Colonic mucosa (tissue), 4 donors: ENCODE measurements at regions not wholly inside any gene's neighbourhood (a gene's known extent, or its start where the extent isn't known, plus 50 kb on each side); places are given as distances from the start of the nearest gene placed in this dataset.

Source experiments
- DNase-seq: peaks from one replicate; pipeline ENCODE4 v3.0.0-alpha.2; 2020
- H3K27ac ChIP-seq: fragments of 200-600 bp; one replicate; pipeline ENCODE4 v1.8.0; 2021
- H3K27me3 ChIP-seq: fragments of 200-600 bp; one replicate; pipeline ENCODE4 v1.8.0; 2021
- H3K36me3 ChIP-seq: fragments of 200-600 bp; one replicate; pipeline ENCODE4 v1.8.0; 2021
- H3K4me1 ChIP-seq: fragments of 200-600 bp; one replicate; pipeline ENCODE4 v1.8.0; 2021; ENCODE audit warnings: mild to moderate bottlenecking
- H3K4me3 ChIP-seq: fragments of 200-600 bp; one replicate; pipeline ENCODE4 v1.8.0; 2021
- H3K9ac ChIP-seq, 2 donors: one replicate each; pipeline ENCODE4 v1.7.0; 2013; ENCODE audit warnings: control low read depth in 2 of 2, low read depth in 2 of 2, low read length in 2 of 2
- H3K9me3 ChIP-seq: fragments of 200-600 bp; one replicate; pipeline ENCODE4 v1.8.0; 2021
- CTCF ChIP-seq: fragments of 200-600 bp; IDR thresholded peaks from one replicate; pipeline ENCODE4 v1.8.0; 2022; ENCODE audit warnings: antibody characterized with exemption, mild to moderate bottlenecking
- intact Hi-C: fragments of 100-400 bp; cut with DNase I; formaldehyde crosslinking; loops from one replicate; pipeline ENCODE4 v1.14.1; 2022
- donor health status: healthy.
- donor health status: DM: no; HTN: no; CAD: no.
- donor health status: DM: no; HTN: no; CAD: no.

GRCh38 chr2:8488001-8488738, 193.7 kb upstream of the ID2 start:
- no peaks in the 10 kb centered on the region for H3K27me3 ChIP-seq
- peak overlapping the region in 1 of 2 donors; percentile 30 for H3K9ac ChIP-seq
- no peak overlapping the region for H3K4me3 ChIP-seq
- H3K36me3 ChIP-seq, result no peaks in the 10 kb centered on the region
- intact Hi-C loops, result no loop called here
- no peak for DNase-seq
- TF ChIP-seq CTCF, result no peak
- H3K9me3 ChIP-seq, result no peaks in the 10 kb centered on the region
- H3K27ac ChIP-seq, result no peak overlapping the region
- no peaks in the 10 kb centered on the region for H3K4me1 ChIP-seq

- H3K4me3 ChIP-seq, result no peak overlapping the region
- peaks cover 4% of the 10 kb centered on the region for H3K4me1 ChIP-seq
- H3K36me3 ChIP-seq, result no peaks in the 10 kb centered on the region
- intact Hi-C loops, result no loop called here
- no peaks in the 10 kb centered on the region for H3K27me3 ChIP-seq
- H3K27ac ChIP-seq, result no peak overlapping the region
- DNase-seq, result no peak
- H3K9ac ChIP-seq, result no peak overlapping the region
- TF ChIP-seq CTCF, result no peak
- no peaks in the 10 kb centered on the region for H3K9me3 ChIP-seq
Observed at GRCh38 chr2:8489221-8489620, 192.6 kb upstream of the ID2 start.

- Histone ChIP-seq H3K27me3 (no peaks in the 10 kb centered on the region), H3K9ac (no peak overlapping the region), H3K4me3 (no peak overlapping the region), H3K4me1 (peaks cover 9% of the 10 kb centered on the region), H3K27ac (no peak overlapping the region), H3K9me3 (no peaks in the 10 kb centered on the region), H3K36me3 (no peaks in the 10 kb centered on the region)
- intact Hi-C loops, result loop anchor here (10.0 kb wide), 1 partner anchor 195 kb away; the partner anchor contains the start of gene ID2
- DNase-seq, result no peak
- TF ChIP-seq CTCF, result no peak
Observed at GRCh38 chr2:8489751-8490150, 192.1 kb upstream of the ID2 start.

GRCh38 chr2:8490166-8490721, 191.6 kb upstream of the ID2 start:
- H3K27ac ChIP-seq, result no peak overlapping the region

More at GRCh38 chr2:8490166-8490721, 191.6 kb upstream of the ID2 start:
- intact Hi-C loops, result loop anchor here (10.0 kb wide), 1 partner anchor 195 kb away; the partner anchor contains the start of gene ID2
- Histone ChIP-seq H3K27me3 (no peaks in the 10 kb centered on the region), H3K9ac (no peak overlapping the region), H3K4me1 (peaks cover 11% of the 10 kb centered on the region), H3K9me3 (no peaks in the 10 kb centered on the region), H3K4me3 (no peak overlapping the region), H3K36me3 (no peaks in the 10 kb centered on the region)
- no peak for DNase-seq
- TF ChIP-seq CTCF, result no peak
